ENCODE measurements at regions not wholly inside any gene's neighbourhood (a gene's known extent, or its start where the extent isn't known, plus 50 kb on each side); places are given as distances from the start of the nearest gene placed in this dataset.
"Not testable (repeated sequence)": the region's sequence is repeated elsewhere in the genome, so short reads cannot be mapped to it uniquely, and the experiment has no call there.

DNA sequence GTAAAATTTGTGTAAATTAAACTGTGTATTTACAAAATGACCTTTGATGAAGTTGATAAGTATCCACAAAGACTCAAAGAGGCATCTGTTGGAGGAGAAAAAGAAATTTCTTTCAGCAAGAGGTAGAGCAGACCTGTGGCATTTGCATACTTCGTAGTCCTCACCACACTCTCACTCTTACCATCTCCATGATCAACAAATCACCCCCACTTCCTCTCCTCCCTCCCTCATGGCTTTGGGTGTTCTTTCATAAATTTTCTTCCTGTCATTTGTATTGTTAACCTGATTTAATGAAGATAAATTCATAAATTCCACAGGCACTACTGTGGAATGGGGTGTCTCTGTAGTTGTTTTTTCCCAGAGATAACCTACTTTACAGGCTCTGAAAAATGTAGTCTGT, 366.5 kb downstream of the ZNF674 start:
- in situ Hi-C loops (cut with HindIII; ENCODE audit: low sequenced_read_pairs): no loop called here

DNA sequence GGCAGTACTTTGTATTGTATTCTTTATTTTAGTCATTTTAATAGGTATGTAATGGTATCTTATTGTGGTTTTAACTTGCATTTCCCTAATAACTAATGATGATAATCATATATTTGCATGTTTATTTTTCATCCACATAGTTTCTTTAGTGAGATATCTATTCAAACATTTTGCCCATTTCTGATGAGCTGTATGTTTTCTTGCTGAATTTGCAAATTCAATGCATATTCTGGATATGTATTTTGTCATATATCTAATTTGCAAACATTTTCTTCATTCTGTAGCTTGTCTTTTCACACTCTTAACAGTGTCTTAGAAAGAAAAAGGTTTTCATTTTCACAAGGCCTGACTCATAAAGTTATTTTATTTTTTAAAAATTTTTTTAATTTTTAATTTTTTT, 372.1 kb downstream of the ZNF674 start:
- in situ Hi-C loops (cut with HindIII; ENCODE audit: low sequenced_read_pairs): no loop called here

DNA sequence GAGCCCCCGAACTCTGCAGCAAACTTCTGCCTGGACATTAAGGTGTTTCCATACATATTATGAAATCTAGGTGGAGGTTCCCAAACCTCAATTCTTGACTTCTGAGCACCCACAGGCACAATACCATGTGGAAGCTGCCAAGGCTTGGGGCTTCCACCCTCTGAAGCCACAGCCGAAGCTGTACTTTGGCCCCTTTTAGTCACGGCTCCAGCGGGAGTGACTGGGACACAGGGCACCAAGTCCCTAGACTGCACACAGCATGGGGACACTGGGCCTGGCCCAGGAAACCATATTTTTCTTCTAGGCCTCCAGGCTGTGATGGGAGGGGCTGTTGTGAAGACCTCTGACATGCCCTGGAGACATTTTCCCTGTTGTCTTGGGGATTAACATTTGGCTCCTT, 373.8 kb downstream of the ZNF674 start:
- in situ Hi-C loops (cut with HindIII; ENCODE audit: low sequenced_read_pairs): not testable (repeated sequence)

- in situ Hi-C loops (cut with HindIII; ENCODE audit: low sequenced_read_pairs): no loop called here
These were observed 375.4 kb downstream of the ZNF674 start for GRCh38 chrX:46169808-46170207.

GRCh38 chrX:46168254-46168653, 377.0 kb downstream of the ZNF674 start:
- in situ Hi-C loops (cut with HindIII; ENCODE audit: low sequenced_read_pairs): no loop called here

- in situ Hi-C loops (cut with HindIII; ENCODE audit: low sequenced_read_pairs): no loop called here
These were observed 379.4 kb downstream of the ZNF674 start for GRCh38 chrX:46165866-46166265.

- in situ Hi-C loops (cut with HindIII; ENCODE audit: low sequenced_read_pairs): no loop called here
These were observed 379.8 kb downstream of the ZNF674 start for GRCh38 chrX:46165411-46165810.

GRCh38 chrX:46152756-46153155, 392.5 kb downstream of the ZNF674 start:
- in situ Hi-C loops (cut with HindIII; ENCODE audit: low sequenced_read_pairs): no loop called here

GRCh38 chrX:46151332-46151731, 393.9 kb downstream of the ZNF674 start:
- in situ Hi-C loops (cut with HindIII; ENCODE audit: low sequenced_read_pairs): not testable (repeated sequence)

DNA sequence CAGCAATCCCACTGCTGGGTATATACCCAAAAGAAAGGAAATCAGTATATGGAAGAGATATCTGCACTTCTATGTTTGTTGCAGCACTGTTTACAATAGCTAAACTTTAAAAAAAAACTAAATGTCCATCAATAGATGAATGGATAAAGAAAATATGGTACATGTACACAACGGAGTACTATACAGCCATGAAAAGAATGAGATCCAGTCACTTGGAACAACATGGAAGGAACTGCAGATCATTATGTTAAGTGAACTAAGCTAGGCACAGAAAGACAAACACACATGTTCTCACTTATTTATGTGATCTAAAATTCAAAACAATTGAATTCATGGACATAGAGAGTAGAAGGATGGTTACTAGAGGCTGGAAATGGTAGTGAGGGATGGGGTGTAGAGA, 400.7 kb downstream of the ZNF674 start:
- in situ Hi-C loops (cut with HindIII; ENCODE audit: low sequenced_read_pairs): no loop called here

GRCh38 chrX:46140272-46140671, 404.9 kb downstream of the ZNF674 start:
- in situ Hi-C loops (cut with HindIII; ENCODE audit: low sequenced_read_pairs): no loop called here

- in situ Hi-C loops (cut with HindIII; ENCODE audit: low sequenced_read_pairs): no loop called here
These were observed 415.0 kb downstream of the ZNF674 start for GRCh38 chrX:46130247-46130646.

DNA sequence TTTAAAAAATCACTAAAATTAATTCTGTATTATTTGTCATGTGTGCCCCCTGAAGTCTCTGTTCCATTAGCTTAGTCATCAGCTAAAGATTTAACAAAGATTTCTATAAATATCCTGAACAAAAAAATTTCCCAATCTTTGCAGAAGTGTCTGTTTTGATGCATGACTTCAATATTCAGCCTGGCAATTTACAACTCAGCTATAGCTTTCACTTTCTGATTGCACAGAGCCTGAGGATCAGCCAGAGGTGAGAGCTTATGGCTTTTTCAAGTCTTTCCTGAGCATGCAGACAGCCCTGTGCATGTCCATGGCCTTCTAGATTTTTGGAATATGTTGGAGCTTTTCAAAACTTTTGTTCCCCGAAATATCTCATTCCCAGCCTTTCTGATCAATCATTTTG, 420.1 kb downstream of the ZNF674 start:
- in situ Hi-C loops (cut with HindIII; ENCODE audit: low sequenced_read_pairs): no loop called here

- in situ Hi-C loops (cut with HindIII; ENCODE audit: low sequenced_read_pairs): no loop called here
These were observed 428.0 kb downstream of the ZNF674 start for GRCh38 chrX:46117234-46117633.

DNA sequence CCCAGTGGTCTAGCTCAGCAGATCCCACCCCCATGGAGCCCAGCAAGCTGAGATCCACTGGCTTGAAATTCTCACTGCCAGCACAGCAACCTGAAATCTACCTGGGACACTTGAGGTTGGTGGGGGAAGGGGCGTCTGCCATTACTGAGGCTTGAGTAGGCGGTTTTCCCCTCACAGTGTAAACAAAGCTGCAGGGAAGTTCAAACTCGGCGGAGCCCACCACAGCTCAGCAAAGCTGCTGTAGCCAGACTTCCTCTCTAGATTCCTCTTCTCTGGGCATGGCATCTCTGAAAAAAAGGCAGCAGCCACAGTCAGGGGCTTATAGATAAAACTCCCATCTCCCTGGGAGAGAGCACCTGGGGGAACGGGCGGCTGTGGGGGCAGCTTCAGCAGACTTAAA, 457.9 kb downstream of the ZNF674 start:
- in situ Hi-C loops (cut with HindIII; ENCODE audit: low sequenced_read_pairs): not testable (repeated sequence)

DNA sequence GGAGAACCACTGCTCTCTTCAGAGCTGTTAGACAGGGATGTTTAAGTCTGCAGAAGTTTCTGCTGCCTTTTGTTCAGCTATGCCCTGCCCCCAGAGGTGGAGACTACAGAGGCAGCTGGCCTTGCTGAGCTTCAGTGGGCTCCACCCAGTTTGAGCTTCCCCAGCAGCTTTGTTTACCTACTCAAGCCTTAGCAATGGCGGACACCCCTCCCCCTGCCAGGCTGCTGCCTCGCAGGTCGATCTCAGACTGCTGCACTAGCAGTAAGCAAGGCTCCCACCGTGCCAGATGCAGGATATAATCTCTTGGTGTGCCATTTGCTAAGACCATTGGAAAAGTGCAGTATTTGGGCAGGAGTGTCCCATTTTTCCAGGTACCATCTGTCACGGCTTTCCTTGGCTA, 465.1 kb downstream of the ZNF674 start:
- in situ Hi-C loops (cut with HindIII; ENCODE audit: low sequenced_read_pairs): not testable (repeated sequence)

DNA sequence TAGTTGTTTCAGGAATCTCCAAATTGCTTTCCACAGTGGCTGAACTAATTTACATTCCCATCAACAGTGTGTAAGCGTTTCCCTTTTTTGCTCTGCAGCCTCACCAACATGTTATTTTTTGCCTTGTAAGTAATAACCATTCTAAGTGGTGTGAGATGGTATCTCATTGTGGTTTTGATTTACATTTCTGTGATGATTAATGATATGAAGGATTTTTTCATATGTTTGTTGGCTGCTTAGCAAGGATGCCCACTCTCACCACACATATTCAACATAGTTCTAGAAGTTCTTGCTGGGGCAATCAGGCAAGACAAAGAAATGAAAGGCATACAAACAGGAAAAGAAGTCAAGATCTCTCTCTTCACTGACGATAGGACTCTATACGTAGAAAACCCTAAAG, 472.4 kb downstream of the ZNF674 start:
- in situ Hi-C loops (cut with HindIII; ENCODE audit: low sequenced_read_pairs): no loop called here

GRCh38 chrX:46072372-46072771, 472.8 kb downstream of the ZNF674 start:
- in situ Hi-C loops (cut with HindIII; ENCODE audit: low sequenced_read_pairs): no loop called here

GRCh38 chrX:46070421-46070820, 474.8 kb downstream of the ZNF674 start:
- in situ Hi-C loops (cut with HindIII; ENCODE audit: low sequenced_read_pairs): no loop called here

GRCh38 chrX:46059316-46059715, 485.9 kb downstream of the ZNF674 start:
- in situ Hi-C loops (cut with HindIII; ENCODE audit: low sequenced_read_pairs): no loop called here

DNA sequence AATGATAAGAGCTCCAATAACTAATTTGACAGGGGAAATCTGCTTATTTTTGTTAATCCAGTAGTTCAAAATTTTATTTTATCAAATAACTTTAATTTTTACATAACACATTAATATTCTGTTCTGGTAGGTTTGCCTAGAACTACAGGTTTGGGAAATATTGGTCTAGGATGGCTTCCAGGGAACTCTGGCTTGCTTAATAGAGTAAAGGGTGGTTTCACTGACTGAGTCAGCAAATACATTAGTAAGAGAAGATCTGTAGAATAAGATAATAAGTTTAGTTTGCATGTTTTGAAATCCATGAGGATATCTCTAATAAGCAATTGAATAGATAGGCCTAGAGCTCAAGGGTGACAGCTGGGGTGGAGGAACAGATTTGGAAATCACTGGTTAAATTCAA, 500.7 kb downstream of the ZNF674 start:
- in situ Hi-C loops (cut with HindIII; ENCODE audit: low sequenced_read_pairs): no loop called here

- in situ Hi-C loops (cut with HindIII; ENCODE audit: low sequenced_read_pairs): no loop called here
These were observed 505.2 kb downstream of the ZNF674 start for GRCh38 chrX:46040001-46040400.

DNA sequence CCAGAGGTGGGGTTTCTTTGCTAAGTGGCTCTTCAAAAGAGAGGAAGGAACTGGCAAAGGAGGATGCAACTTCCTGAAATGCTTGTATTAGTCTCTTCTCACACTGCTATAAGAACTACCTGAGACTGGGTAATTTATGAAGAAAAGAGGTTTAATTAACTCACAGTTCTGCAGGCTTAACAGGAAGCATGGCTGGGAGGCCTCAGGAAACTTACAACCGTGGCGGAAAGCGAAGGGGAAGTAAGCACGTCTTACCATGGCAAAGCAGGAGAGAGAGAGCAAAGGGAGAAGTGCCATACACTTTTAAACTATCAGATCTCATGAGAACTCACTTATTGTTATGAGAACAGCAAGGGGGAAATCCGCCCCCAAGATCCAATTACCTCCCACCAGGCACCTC, 505.7 kb downstream of the ZNF674 start:
- in situ Hi-C loops (cut with HindIII; ENCODE audit: low sequenced_read_pairs): no loop called here

DNA sequence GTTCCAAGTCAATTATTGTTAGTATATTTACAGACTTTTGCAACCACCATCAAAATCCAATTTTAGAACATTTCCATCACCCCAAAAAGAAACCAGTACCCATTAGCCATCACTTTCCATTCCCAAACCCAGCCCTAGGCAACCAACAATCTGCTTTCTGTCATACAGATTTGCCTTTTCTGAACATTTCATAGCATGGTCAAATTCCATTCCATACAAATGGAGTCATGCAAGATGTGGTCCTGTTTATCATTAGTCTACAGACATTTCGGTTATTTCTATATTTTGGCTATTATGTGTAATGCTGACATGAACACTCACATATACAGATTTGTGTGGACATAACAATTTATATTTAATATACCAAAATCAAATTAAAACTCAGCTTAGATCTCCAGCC, 508.7 kb downstream of the ZNF674 start:
- in situ Hi-C loops (cut with HindIII; ENCODE audit: low sequenced_read_pairs): no loop called here

Data from DLD1 (cell line).